ENCODE measurements at regions not wholly inside any gene's neighbourhood (a gene's known extent, or its start where the extent isn't known, plus 50 kb on each side); places are given as distances from the start of the nearest gene placed in this dataset.

- Histone ChIP-seq H3K36me3 (ENCODE audit: control insufficient read depth in 4 of 4, insufficient read depth in 3 of 4, low read depth in 1 of 4, low read length in 3 of 4) (no peaks in the 10 kb centered on the region), H3K4me3 (ENCODE audit: low read depth in 1 of 3, low read length in 3 of 3) (no peak overlapping the region), H3K9ac (ENCODE audit: low read depth in 1 of 2, low read length in 2 of 2) (no peak overlapping the region), H3K4me1 (ENCODE audit: control insufficient read depth in 4 of 4, insufficient read depth in 4 of 4, low read length in 3 of 4) (no peaks in the 10 kb centered on the region), H3K27ac (ENCODE audit: low read depth in 1 of 2, low read length in 2 of 2) (no peak overlapping the region), H3K27me3 (ENCODE audit: control insufficient read depth in 4 of 4, insufficient read depth in 4 of 4, low read length in 3 of 4) (peaks cover 0 to 2% (median 0%) of the 10 kb centered on the region in 4 donors), H3K9me3 (ENCODE audit: control insufficient read depth in 4 of 4, low read length in 3 of 4) (no peaks in the 10 kb centered on the region)
- TF ChIP-seq GABPA (IDR thresholded peaks at IDR 0.05 in 1 of 2, conservative IDR thresholded peaks at IDR 0.05 in 1 of 2) (no peak), FOXA2 (IDR thresholded peaks at IDR 0.05) (no peak), ATF3 (IDR thresholded peaks at IDR 0.05) (no peak), JUND (IDR thresholded peaks at IDR 0.05) (no peak), MAX (IDR thresholded peaks at IDR 0.05) (no peak), REST (IDR thresholded peaks at IDR 0.05) (no peak), EGR1 (IDR thresholded peaks at IDR 0.05; ENCODE audit: low read depth in 2 of 2) (no peak), SP1 (IDR thresholded peaks at IDR 0.05) (no peak), TAF1 (conservative IDR thresholded peaks at IDR 0.05) (no peak), RAD21 (IDR thresholded peaks at IDR 0.05) (no peak)
- TF ChIP-seq, protein P1, sequence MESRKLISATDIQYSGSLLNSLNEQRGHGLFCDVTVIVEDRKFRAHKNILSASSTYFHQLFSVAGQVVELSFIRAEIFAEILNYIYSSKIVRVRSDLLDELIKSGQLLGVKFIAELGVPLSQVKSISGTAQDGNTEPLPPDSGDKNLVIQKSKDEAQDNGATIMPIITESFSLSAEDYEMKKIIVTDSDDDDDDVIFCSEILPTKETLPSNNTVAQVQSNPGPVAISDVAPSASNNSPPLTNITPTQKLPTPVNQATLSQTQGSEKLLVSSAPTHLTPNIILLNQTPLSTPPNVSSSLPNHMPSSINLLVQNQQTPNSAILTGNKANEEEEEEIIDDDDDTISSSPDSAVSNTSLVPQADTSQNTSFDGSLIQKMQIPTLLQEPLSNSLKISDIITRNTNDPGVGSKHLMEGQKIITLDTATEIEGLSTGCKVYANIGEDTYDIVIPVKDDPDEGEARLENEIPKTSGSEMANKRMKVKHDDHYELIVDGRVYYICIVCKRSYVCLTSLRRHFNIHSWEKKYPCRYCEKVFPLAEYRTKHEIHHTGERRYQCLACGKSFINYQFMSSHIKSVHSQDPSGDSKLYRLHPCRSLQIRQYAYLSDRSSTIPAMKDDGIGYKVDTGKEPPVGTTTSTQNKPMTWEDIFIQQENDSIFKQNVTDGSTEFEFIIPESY (IDR thresholded peaks at IDR 0.05), result no peak
- DNase-seq (ENCODE audit: low spot score), result no peak
- WGBS, result 63% methylated on average over 4 of the region's 4 CpGs
Observed at GRCh38 chr1:104121271-104121670, 371.6 kb downstream of the AMY1C start.

DNA sequence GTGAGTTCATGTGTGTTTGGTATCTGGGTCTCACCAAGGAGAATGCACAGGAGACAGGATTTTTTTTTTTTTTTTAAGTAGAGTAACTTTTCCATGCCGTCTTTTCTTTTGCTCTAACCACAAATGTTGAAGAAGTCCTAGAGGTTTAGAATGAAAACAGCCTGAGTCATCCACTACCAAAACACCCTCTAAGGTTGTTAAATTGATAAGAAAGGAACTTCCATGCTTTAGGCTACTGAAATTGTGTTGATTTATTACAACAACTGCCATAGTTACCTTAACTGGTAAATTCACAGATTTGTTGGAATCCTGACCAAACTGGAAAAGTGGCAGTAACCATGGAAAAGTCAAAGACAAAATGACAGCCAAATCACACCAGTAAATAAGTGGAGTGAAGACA lies 375.6 kb downstream of the AMY1C start:
- Histone ChIP-seq H3K36me3 (ENCODE audit: control insufficient read depth in 4 of 4, insufficient read depth in 3 of 4, low read depth in 1 of 4, low read length in 3 of 4) (no peaks in the 10 kb centered on the region), H3K9me3 (ENCODE audit: control insufficient read depth in 4 of 4, low read length in 3 of 4) (no peaks in the 10 kb centered on the region), H3K27ac (ENCODE audit: low read depth in 1 of 2, low read length in 2 of 2) (no peak overlapping the region), H3K27me3 (ENCODE audit: control insufficient read depth in 4 of 4, insufficient read depth in 4 of 4, low read length in 3 of 4) (peaks cover 0 to 2% (median 0%) of the 10 kb centered on the region in 4 donors), H3K9ac (ENCODE audit: low read depth in 1 of 2, low read length in 2 of 2) (no peak overlapping the region), H3K4me3 (ENCODE audit: low read depth in 1 of 3, low read length in 3 of 3) (no peak overlapping the region), H3K4me1 (ENCODE audit: control insufficient read depth in 4 of 4, insufficient read depth in 4 of 4, low read length in 3 of 4) (no peaks in the 10 kb centered on the region)
- TF ChIP-seq TAF1 (conservative IDR thresholded peaks at IDR 0.05) (no peak), HNF4A (conservative IDR thresholded peaks at IDR 0.05) (no peak), HNF4G (IDR thresholded peaks at IDR 0.05) (no peak), MAX (IDR thresholded peaks at IDR 0.05) (no peak), FOXA1 (IDR thresholded peaks at IDR 0.05) (no peak), EGR1 (IDR thresholded peaks at IDR 0.05; ENCODE audit: low read depth in 2 of 2) (no peak), JUND (IDR thresholded peaks at IDR 0.05) (no peak), RAD21 (IDR thresholded peaks at IDR 0.05) (no peak), FOXA2 (IDR thresholded peaks at IDR 0.05) (no peak), RXRA (IDR thresholded peaks at IDR 0.05) (no peak), REST (IDR thresholded peaks at IDR 0.05) (no peak), ATF3 (IDR thresholded peaks at IDR 0.05) (no peak), YY1 (IDR thresholded peaks at IDR 0.05) (no peak), SP1 (IDR thresholded peaks at IDR 0.05) (no peak)
- TF ChIP-seq, protein P2, sequence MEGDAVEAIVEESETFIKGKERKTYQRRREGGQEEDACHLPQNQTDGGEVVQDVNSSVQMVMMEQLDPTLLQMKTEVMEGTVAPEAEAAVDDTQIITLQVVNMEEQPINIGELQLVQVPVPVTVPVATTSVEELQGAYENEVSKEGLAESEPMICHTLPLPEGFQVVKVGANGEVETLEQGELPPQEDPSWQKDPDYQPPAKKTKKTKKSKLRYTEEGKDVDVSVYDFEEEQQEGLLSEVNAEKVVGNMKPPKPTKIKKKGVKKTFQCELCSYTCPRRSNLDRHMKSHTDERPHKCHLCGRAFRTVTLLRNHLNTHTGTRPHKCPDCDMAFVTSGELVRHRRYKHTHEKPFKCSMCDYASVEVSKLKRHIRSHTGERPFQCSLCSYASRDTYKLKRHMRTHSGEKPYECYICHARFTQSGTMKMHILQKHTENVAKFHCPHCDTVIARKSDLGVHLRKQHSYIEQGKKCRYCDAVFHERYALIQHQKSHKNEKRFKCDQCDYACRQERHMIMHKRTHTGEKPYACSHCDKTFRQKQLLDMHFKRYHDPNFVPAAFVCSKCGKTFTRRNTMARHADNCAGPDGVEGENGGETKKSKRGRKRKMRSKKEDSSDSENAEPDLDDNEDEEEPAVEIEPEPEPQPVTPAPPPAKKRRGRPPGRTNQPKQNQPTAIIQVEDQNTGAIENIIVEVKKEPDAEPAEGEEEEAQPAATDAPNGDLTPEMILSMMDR (IDR thresholded peaks at IDR 0.05; ENCODE audit: low read depth, low read length, missing input control), result no peak
- WGBS, result 41% methylated on average over 1 of the region's 1 CpG
- no peak for DNase-seq (ENCODE audit: low spot score)

All from liver (tissue), 8 donors.